ENCODE measurements at regions not wholly inside any gene's neighbourhood (a gene's known extent, or its start where the extent isn't known, plus 50 kb on each side); places are given as distances from the start of the nearest gene placed in this dataset.

DNA sequence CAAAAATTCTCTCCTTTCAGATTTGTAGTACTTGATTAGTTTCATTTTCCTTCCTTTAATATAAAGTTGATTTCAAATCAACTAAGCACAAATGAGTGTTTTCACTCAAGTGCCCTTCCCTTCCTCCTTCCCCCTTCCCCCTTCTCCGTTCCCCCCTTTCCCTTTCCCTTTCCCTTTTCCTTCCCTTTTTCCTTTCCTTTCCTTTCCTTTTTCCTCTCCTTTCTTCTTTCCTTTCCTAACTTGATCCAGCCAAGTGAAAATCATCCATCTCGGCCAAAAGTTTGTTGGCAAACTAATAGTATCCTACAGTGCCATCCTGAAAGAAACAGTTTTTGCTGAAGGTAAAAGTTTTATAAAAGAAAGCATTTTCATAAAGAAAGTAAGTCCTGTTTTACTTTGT, 85.3 kb upstream of the CD180 start:
- H3K4me2 ChIP-seq: no peak overlapping the region
- H3K4me3 Mint-ChIP-seq: no peak overlapping the region
- H3K79me2 ChIP-seq (ENCODE audit: low read depth): no peaks in the 10 kb centered on the region
- no peak overlapping the region for H3K9ac ChIP-seq
- H3K36me3 Mint-ChIP-seq: peaks cover 2% of the 10 kb centered on the region
- H3K9me3 ChIP-seq (ENCODE audit: low read depth): peaks cover 17% of the 10 kb centered on the region
- H3K9me3 Mint-ChIP-seq: peaks cover 40% of the 10 kb centered on the region
- H3K27me3 ChIP-seq: no peaks in the 10 kb centered on the region
- no peak overlapping the region for H2AFZ ChIP-seq (replicated peaks)
- peaks cover 5% of the 10 kb centered on the region for H3K27me3 Mint-ChIP-seq (ENCODE audit: insufficient read depth, low read depth)
- H3F3A ChIP-seq (ENCODE audit: low read depth): no peaks in the 10 kb centered on the region
- no peak overlapping the region for H3K4me3 ChIP-seq
- no peak for DNase-seq (ENCODE audit: low spot score)
- no peaks in the 10 kb centered on the region for H4K20me1 ChIP-seq (ENCODE audit: low read depth)
- H3K4me1 ChIP-seq: peaks cover 9% of the 10 kb centered on the region
- no peaks in the 10 kb centered on the region for H3K36me3 ChIP-seq
- H3K4me1 Mint-ChIP-seq: peaks cover 4% of the 10 kb centered on the region
- H3K27ac ChIP-seq: no peak overlapping the region
- TF ChIP-seq, protein P1, sequence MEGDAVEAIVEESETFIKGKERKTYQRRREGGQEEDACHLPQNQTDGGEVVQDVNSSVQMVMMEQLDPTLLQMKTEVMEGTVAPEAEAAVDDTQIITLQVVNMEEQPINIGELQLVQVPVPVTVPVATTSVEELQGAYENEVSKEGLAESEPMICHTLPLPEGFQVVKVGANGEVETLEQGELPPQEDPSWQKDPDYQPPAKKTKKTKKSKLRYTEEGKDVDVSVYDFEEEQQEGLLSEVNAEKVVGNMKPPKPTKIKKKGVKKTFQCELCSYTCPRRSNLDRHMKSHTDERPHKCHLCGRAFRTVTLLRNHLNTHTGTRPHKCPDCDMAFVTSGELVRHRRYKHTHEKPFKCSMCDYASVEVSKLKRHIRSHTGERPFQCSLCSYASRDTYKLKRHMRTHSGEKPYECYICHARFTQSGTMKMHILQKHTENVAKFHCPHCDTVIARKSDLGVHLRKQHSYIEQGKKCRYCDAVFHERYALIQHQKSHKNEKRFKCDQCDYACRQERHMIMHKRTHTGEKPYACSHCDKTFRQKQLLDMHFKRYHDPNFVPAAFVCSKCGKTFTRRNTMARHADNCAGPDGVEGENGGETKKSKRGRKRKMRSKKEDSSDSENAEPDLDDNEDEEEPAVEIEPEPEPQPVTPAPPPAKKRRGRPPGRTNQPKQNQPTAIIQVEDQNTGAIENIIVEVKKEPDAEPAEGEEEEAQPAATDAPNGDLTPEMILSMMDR (IDR thresholded peaks at IDR 0.05): no peak
- H3K27ac Mint-ChIP-seq: no peak overlapping the region

DNA sequence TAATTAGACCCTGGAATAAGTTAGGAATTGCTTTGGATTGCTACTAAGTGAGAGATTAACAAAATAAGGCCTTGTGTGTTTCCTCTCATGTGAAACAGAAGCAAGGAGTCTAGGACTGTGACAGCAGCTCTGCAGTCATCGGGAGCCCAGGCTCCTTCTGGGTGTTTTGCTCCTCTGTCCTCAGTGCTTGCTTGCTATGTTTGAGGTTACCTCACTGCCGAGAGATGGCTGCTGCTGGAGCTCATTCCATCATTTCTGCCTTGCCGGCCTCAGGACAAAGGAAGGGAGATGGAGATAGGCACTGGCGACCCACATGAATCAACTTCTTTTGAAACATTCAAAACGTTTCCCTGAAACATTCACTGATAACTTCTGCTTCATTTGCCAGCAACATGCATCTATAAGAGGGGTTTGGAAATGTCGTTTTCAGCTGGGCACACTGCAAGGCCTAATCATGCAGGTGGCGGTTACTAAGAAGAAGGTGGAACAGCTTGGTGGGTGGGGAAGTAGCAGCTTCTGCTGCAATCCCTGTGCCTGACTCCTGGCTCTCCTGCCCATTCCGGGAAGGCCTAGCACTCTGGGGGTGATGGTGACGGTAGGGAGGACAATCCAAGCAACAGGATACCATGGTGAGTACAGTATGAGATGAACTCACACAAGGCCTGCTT, 77.2 kb upstream of the CD180 start:
- no peak overlapping the region for H3K27ac ChIP-seq
- no peak overlapping the region for H3K4me2 ChIP-seq
- no peaks in the 10 kb centered on the region for H3K27me3 ChIP-seq
- H3K4me1 Mint-ChIP-seq: peaks cover 2% of the 10 kb centered on the region
- no peaks in the 10 kb centered on the region for H4K20me1 ChIP-seq (ENCODE audit: low read depth)
- H3K4me3 Mint-ChIP-seq: no peak overlapping the region
- H3K9me3 Mint-ChIP-seq: peaks cover 56% of the 10 kb centered on the region
- H3K79me2 ChIP-seq (ENCODE audit: low read depth): no peaks in the 10 kb centered on the region
- H3K27ac Mint-ChIP-seq: no peak overlapping the region
- peak overlapping the region; percentile 55 for H2AFZ ChIP-seq (replicated peaks)
- DNase-seq (ENCODE audit: low spot score): no peak
- peaks cover 2% of the 10 kb centered on the region for H3K4me1 ChIP-seq
- H3K4me3 ChIP-seq: no peak overlapping the region
- peaks cover 9% of the 10 kb centered on the region for H3K36me3 Mint-ChIP-seq
- H3K9ac ChIP-seq: no peak overlapping the region
- peaks cover 3% of the 10 kb centered on the region for H3K27me3 Mint-ChIP-seq (ENCODE audit: insufficient read depth, low read depth)
- TF ChIP-seq, protein P1 (IDR thresholded peaks at IDR 0.05): no peak
- TF ChIP-seq EZH2phosphoT487 (IDR thresholded peaks at IDR 0.05) (no peak), EZH2 (IDR thresholded peaks at IDR 0.05) (no peak)
- H3F3A ChIP-seq (ENCODE audit: low read depth): peaks cover 2% of the 10 kb centered on the region
- H3K36me3 ChIP-seq: peaks cover 4% of the 10 kb centered on the region
- H3K9me3 ChIP-seq (ENCODE audit: low read depth): peaks cover 32% of the 10 kb centered on the region

DNA sequence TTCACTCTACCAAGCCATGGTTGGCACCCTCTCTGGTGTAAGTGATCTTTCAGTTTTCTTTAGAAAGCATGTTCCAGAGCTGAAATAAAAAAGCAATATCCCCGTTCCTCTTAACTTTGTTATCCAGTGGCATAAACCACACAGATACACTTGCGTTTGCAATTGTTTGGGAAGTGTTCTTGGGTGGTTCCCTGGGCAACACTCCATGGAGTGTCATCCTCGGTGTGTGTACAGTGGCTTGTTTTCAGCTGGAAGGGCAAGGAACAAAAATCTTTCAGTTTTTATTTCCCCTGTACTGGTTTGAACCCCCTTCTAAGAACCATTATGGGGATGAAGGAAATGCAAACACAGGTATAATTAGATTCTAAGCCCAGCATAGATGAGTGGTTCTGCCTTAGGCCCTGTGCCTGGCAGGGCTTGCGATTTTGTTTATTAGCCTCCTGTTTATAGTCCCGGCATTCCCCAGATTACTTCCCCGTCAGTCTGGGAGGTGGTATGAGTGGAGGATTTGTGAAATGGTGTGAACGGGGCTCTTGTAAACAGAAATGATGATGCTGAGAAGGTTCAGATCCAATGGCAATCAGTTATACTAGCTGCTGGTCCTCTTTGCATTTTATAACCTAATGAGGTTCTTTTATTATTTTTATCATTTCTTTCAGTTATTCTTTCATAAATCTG, 76.0 kb upstream of the CD180 start:
- no peak for DNase-seq (ENCODE audit: low spot score)
- H3K4me2 ChIP-seq: no peak overlapping the region
- H3K27ac Mint-ChIP-seq: no peak overlapping the region
- peaks cover 22% of the 10 kb centered on the region for H3K9me3 ChIP-seq (ENCODE audit: low read depth)
- peaks cover 2% of the 10 kb centered on the region for H3K4me1 Mint-ChIP-seq
- TF ChIP-seq, protein P1 (IDR thresholded peaks at IDR 0.05): no peak
- TF ChIP-seq EZH2phosphoT487 (IDR thresholded peaks at IDR 0.05): no peak
- TF ChIP-seq EZH2 (IDR thresholded peaks at IDR 0.05): no peak
- no peak overlapping the region for H3K4me3 ChIP-seq
- H3K4me1 ChIP-seq: peaks cover 14% of the 10 kb centered on the region
- peaks cover 13% of the 10 kb centered on the region for H3F3A ChIP-seq (ENCODE audit: low read depth)
- no peak overlapping the region for H3K9ac ChIP-seq
- H3K27me3 Mint-ChIP-seq (ENCODE audit: insufficient read depth, low read depth): no peaks in the 10 kb centered on the region
- H3K79me2 ChIP-seq (ENCODE audit: low read depth): no peaks in the 10 kb centered on the region
- H3K36me3 Mint-ChIP-seq: peaks cover 9% of the 10 kb centered on the region
- H2AFZ ChIP-seq (replicated peaks): peak overlapping the region; percentile 19
- H3K4me3 Mint-ChIP-seq: no peak overlapping the region
- no peaks in the 10 kb centered on the region for H4K20me1 ChIP-seq (ENCODE audit: low read depth)
- H3K9me3 Mint-ChIP-seq: peaks cover 43% of the 10 kb centered on the region
- H3K27ac ChIP-seq: no peak overlapping the region
- no peaks in the 10 kb centered on the region for H3K27me3 ChIP-seq
- peaks cover 4% of the 10 kb centered on the region for H3K36me3 ChIP-seq

Measured in neural progenitor cell (in vitro differentiated cells).